ENCODE measurements at regions not wholly inside any gene's neighbourhood (a gene's known extent, or its start where the extent isn't known, plus 50 kb on each side); places are given as distances from the start of the nearest gene placed in this dataset.

- H3K36me3 ChIP-seq: no peaks in the 10 kb centered on the region
- no peaks in the 10 kb centered on the region for H3K9me3 ChIP-seq (ENCODE audit: low read depth)
- H3K4me3 ChIP-seq: no peak overlapping the region
- H3K4me1 ChIP-seq (ENCODE audit: low read depth): peaks cover 27% of the 10 kb centered on the region
- TF ChIP-seq CTCF (IDR thresholded peaks at IDR 0.05; ENCODE audit: low read depth, low read length): no peak
- no peak overlapping the region for H3K27ac ChIP-seq
- no peaks in the 10 kb centered on the region for H3K27me3 ChIP-seq
- no peak for DNase-seq (ENCODE audit: low read depth in 1 of 2, low spot score in 1 of 2)
Observed at GRCh38 chr7:41819645-41820044, 116.8 kb upstream of the INHBA start.

- no peak overlapping the region for H3K27ac ChIP-seq
- H3K4me3 ChIP-seq: no peak overlapping the region
- H3K36me3 ChIP-seq: no peaks in the 10 kb centered on the region
- no peaks in the 10 kb centered on the region for H3K9me3 ChIP-seq (ENCODE audit: low read depth)
- peaks cover 27% of the 10 kb centered on the region for H3K4me1 ChIP-seq (ENCODE audit: low read depth)
- TF ChIP-seq CTCF (IDR thresholded peaks at IDR 0.05; ENCODE audit: low read depth, low read length): no peak
- DNase-seq (ENCODE audit: low read depth in 1 of 2, low spot score in 1 of 2): no peak
- H3K27me3 ChIP-seq: no peaks in the 10 kb centered on the region
Observed at GRCh38 chr7:41818765-41819398, 116.0 kb upstream of the INHBA start.

DNA sequence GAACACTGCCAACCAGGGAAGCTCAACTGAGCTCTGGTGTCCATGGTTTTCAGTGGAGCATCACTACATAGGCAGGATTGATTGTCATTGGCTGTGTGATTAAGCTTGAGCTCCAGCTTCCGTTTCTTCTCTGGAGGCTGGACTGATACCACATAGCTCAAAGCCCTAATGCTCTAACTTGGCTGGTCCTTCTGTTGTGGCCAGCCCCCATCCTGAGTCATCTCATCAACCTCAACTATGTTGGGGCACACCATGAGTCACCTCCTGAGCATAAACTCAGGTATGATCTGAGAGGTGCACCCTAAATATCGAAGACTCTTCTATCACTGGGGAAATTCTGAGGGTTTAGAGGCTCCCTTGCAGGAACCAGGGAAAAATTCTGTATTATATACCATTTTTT, 114.5 kb upstream of the INHBA start:
- H3K27ac ChIP-seq: no peak overlapping the region
- no peak for TF ChIP-seq CTCF (IDR thresholded peaks at IDR 0.05; ENCODE audit: low read depth, low read length)

GRCh38 chr7:41816111-41816510, 113.2 kb upstream of the INHBA start:
- no peak for TF ChIP-seq CTCF (IDR thresholded peaks at IDR 0.05; ENCODE audit: low read depth, low read length)

More for the DNA sequence above, 114.5 kb upstream of the INHBA start:
- H3K36me3 ChIP-seq: no peaks in the 10 kb centered on the region
- peaks cover 27% of the 10 kb centered on the region for H3K4me1 ChIP-seq (ENCODE audit: low read depth)
- H3K27me3 ChIP-seq: no peaks in the 10 kb centered on the region
- DNase-seq (ENCODE audit: low read depth in 1 of 2, low spot score in 1 of 2): peak in 1 of 2 donors; percentile 28
- H3K9me3 ChIP-seq (ENCODE audit: low read depth): no peaks in the 10 kb centered on the region
- no peak overlapping the region for H3K4me3 ChIP-seq

GRCh38 chr7:41814888-41815287, 112.0 kb upstream of the INHBA start:
- Histone ChIP-seq H3K36me3 (no peaks in the 10 kb centered on the region), H3K27me3 (no peaks in the 10 kb centered on the region), H3K4me3 (no peak overlapping the region), H3K4me1 (ENCODE audit: low read depth) (peaks cover 22% of the 10 kb centered on the region), H3K27ac (no peak overlapping the region), H3K9me3 (ENCODE audit: low read depth) (no peaks in the 10 kb centered on the region)
- DNase-seq (ENCODE audit: low read depth in 1 of 2, low spot score in 1 of 2): no peak
- TF ChIP-seq CTCF (IDR thresholded peaks at IDR 0.05; ENCODE audit: low read depth, low read length): no peak

More at GRCh38 chr7:41816111-41816510, 113.2 kb upstream of the INHBA start:
- Histone ChIP-seq H3K9me3 (ENCODE audit: low read depth) (no peaks in the 10 kb centered on the region), H3K4me1 (ENCODE audit: low read depth) (peaks cover 22% of the 10 kb centered on the region), H3K36me3 (no peaks in the 10 kb centered on the region), H3K27me3 (no peaks in the 10 kb centered on the region), H3K27ac (no peak overlapping the region), H3K4me3 (no peak overlapping the region)
- DNase-seq (ENCODE audit: low read depth in 1 of 2, low spot score in 1 of 2): peak; percentile 19 to 52

All from cardiac muscle cell (in vitro differentiated cells and primary cell).